DMS 273 (cell line): ENCODE measurements at regions not wholly inside any gene's neighbourhood (a gene's known extent, or its start where the extent isn't known, plus 50 kb on each side); places are given as distances from the start of the nearest gene placed in this dataset.
"Not testable (repeated sequence)": the region's sequence is repeated elsewhere in the genome, so short reads cannot be mapped to it uniquely, and the experiment has no call there.

Experiments
- DNase-seq: peaks from one replicate; lab custom pipeline; 2025; ENCODE audit not compliant: unreplicated experiment; lab: John Stamatoyannopoulos, UW

DNA sequence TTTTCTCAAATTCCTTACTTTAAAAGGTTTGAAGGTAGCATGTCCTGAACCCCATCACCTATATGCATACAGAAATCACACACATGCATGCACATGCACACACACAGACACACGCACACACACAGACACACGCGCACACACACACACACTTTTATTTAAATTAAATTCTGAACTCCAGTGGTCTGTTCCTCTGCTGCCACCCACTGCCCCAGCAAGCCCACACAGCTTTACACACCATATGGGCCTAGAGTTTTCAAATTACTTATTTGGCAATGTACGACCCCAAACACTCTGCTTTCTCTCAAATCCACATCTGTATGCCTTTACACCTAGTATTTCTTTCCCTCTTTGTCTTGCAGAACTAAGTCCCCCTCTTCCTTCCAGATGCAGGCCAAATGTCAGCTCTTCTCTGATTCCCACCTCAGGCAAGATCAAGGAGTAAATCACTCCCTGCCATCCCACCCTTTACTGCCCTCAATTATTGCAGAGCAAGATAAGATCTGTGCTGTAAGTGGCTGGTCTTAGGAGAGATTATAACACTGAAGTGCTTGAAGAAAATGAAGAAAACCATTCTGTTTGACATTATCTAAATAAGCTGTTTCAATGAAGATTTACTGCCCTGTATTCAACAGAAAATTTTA, 429.9 kb upstream of the CXADR start:
- peak; percentile 20 for DNase-seq

DNA sequence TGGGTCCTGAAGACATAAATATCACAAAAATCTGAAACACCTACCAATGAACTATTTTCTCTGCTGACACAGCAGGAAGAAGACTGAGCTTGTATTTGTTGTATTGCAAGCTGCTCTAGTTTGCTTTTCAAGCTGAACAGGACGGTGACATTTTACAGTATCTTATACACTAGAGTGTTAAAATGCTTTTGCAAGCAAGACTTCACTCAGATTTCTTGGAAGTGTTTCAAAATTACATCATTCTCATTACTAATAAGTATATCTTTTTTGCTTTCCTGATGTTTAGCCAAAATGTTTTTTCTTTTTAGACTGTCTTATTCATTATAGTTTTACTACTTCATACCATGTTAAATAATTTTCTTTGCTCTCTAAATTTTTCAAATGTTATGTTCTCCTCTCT, 427.1 kb upstream of the CXADR start:
- DNase-seq, result no peak

DNA sequence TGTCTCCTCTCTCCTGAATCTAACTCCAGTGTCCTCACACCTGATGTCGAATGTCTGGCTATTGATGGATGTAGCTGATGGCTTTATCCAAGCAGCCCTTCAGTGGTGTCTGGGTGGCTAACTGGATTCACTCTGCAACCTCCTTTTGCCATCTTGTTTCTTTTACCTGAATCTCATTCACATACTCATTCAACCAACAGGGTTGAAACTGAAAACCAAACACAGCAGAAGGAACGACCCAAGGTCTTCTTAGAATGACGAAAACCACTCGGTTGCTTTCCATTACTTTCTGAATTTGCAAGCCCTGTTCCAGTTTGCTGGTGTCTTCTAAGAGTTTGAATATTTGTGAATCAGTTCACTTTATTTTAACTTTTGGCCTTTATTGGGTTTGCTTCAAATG, 424.3 kb upstream of the CXADR start:
- no peak for DNase-seq

DNA sequence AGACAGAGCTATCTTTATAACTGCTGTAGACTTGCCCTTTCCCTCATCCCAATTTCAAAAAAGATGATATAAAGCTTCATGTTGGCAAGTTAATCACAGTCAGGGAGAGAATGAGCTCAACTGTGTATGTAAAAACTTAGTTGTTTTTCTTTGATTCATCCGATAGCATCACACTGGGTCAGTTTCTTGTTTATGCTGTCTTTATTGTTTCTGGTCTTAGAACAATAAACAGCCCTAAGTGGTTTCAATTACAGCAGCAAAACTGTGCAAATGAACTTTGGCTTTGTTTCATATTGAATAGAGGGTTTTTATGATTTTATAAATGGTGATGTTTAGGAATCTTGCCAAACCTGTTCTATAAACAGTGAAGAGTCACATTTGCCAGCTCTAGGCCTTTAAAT, 423.8 kb upstream of the CXADR start:
- DNase-seq, result no peak

DNA sequence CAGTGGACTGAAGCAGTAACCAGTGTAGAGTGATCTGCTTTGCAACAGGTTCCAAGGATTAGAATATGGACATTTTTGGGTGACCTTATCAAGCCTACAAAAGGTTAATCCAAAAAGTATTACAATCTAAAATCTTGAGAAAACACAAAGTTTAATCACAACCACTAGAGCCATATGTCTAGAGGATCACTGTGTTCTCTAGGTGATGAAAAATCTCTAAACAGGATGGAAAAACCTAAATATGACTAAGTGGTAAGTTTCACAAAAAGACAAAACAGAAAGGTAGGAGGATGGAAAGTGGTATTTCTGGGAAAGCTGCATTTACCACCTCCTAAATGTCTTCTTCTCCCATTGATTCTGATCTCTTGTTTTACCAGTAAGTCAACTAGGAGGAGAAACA, 411.1 kb upstream of the CXADR start:
- no peak for DNase-seq

GRCh38 chr21:17105932-17106331, 406.9 kb upstream of the CXADR start:
- no peak for DNase-seq

DNA sequence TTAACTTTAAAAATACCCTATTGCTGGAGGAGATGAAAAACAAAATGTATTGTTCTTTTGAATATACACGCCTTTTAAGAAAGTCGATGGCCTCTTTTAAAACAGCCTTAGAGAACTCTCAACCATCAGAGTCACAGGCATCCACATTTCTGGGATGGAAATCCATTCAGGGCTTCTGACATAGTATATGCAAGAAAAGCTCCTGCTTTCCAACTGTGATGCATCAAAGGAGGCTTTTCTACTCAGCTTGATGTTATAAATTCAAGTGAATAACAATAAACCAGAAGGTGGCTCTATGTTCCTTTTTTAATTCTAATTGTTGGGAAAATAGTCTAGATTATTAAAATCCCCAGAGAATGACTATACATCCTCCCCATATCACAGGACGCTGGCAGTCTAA, 398.8 kb upstream of the CXADR start:
- DNase-seq, result no peak

DNA sequence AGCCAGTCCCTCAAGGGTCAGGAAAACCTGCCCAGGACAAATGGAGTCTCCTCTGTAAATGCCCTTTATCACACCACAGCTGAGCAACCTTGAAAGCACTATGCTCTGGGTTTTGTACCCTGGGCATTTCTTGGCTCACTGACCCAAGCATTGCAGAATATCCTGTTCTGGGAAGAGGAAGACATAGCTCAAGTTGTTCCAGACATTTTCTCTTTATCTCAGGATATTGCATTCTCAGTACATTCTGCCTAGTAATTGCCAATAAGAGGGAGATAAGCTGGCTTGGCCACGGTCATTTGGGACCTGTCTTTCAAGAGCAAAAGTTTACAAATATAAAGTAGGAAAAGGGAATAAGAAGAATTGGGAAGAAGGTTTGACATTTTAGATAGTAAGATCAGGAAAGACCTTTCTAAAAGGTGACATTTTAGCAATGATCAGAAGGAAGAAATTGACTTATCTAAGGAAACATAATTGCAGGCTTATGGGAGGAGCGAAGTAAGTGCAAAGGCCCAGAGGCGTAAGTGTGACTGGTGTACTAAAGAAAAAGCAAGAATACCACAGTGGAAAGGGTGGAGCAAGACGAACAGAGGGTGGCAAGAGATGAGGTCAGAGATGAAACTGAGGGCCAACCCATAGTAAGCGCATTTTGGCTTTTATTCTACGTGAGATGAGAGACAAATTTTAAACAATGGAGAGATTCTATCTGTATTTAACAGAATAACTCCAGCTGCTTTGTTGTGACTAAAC, 394.0 kb upstream of the CXADR start:
- DNase-seq, result no peak

GRCh38 chr21:17119466-17120297, 393.2 kb upstream of the CXADR start:
- DNase-seq, result no peak

- not testable (repeated sequence) for DNase-seq
Measured at GRCh38 chr21:17127395-17127794, 385.4 kb upstream of the CXADR start.

- no peak for DNase-seq
Measured at GRCh38 chr21:17128132-17128531, 384.7 kb upstream of the CXADR start.

GRCh38 chr21:17139159-17139558, 373.7 kb upstream of the CXADR start:
- DNase-seq, result not testable (repeated sequence)

- DNase-seq, result no peak
Measured at GRCh38 chr21:17139696-17140095, 373.1 kb upstream of the CXADR start.

GRCh38 chr21:17146426-17146825, 366.4 kb upstream of the CXADR start:
- DNase-seq, result no peak

DNA sequence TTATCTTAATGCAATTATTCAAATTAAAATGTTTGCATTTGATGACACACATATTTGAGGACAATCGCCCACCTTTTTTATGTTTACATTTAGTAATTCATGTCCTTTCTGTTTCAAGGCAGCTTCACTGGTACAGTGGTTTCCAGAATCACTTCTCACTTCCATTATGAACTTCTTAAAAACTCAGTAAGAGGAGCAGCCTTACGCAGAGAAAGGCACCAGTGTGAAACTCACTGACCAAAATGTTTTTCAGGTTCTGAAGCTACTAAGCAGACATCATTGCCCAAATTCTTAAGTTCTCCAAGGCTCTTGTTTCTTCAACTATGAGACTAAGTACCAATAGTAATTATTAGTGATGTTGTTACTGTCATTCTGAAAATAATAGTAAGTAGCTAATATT, 353.1 kb upstream of the CXADR start:
- DNase-seq, result no peak

DNA sequence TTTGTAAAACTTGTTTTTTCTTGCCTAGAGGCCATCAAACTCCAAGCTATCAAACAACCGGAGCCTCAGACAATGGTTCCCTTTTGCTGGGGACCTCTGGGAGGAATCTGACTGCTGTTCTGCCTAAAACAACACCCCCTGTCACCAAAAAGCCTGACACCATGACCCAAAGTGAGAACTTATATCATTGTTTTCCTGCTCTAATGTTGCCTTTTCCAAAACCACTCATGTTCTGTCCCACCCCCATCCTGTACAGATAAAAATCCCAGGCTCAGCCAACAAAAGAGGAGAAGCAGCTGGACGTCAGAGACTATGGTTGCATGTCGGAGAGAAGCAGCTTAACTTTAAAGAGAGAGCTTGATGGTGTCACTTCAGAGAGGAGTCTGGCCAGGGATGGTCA, 327.2 kb upstream of the CXADR start:
- DNase-seq, result no peak

- no peak for DNase-seq
Measured at GRCh38 chr21:17189963-17190362, 322.9 kb upstream of the CXADR start.

GRCh38 chr21:17191346-17191993, 321.4 kb upstream of the CXADR start:
- DNase-seq, result peak; percentile 2

- no peak for DNase-seq
Measured at GRCh38 chr21:17195351-17195750, 317.5 kb upstream of the CXADR start.

DNA sequence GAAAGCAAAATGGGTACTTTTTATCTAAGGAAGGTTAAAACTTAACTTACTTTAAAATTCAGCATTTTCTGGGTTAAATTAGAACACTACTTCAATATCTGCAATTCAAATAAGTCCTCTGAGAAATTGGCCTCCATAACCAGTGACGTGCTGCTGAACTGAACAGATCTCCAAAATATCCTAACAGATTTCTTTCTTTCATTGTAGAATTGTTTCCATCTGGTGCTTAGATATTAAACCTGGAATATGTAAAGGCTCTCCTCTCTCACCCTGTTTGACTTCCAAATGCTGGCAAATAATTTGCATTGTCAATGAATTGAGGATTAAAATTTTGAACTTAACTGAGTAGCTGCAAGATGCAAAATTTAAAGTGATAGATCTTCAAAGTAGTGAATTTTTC, 316.9 kb upstream of the CXADR start:
- peak; percentile 41 for DNase-seq

- no peak for DNase-seq
Measured at GRCh38 chr21:17196623-17197022, 316.2 kb upstream of the CXADR start.
